Omental fat pad (tissue), 3 donors: ENCODE measurements at regions not wholly inside any gene's neighbourhood (a gene's known extent, or its start where the extent isn't known, plus 50 kb on each side); places are given as distances from the start of the nearest gene placed in this dataset.

Experiments used
- ATAC-seq: fragments of 150-250 bp; one replicate; pipeline ENCODE4 v1.9.1; 2016; ENCODE audit warnings: mild to moderate bottlenecking, moderate library complexity; ENCODE audit not compliant: low FRiP score
- DNase-seq: peaks from one replicate; pipeline ENCODE4 v3.0.0-alpha.2; 2019; ENCODE audit warnings: low spot score
- CTCF ChIP-seq, 3 donors: fragments of 450-650 bp; IDR thresholded peaks; one replicate each; pipeline ENCODE4 v1.5.1; 2016 to 2017; ENCODE audit warnings: antibody characterized with exemption in 3 of 3, mild to moderate bottlenecking in 3 of 3, moderate library complexity in 2 of 3

- TF ChIP-seq CTCF (IDR thresholded peaks at IDR 0.05): no peak
- ATAC-seq: no peak
These were observed 197.7 kb downstream of the USP12 start for GRCh38 chr13:26973946-26974345.

GRCh38 chr13:26973295-26973694 lies 198.3 kb downstream of the USP12 start:
- TF ChIP-seq CTCF (IDR thresholded peaks at IDR 0.05): no peak
- DNase-seq (no peak), ATAC-seq (no peak)

More at GRCh38 chr13:26973946-26974345, 197.7 kb downstream of the USP12 start:
- DNase-seq: no peak

GRCh38 chr13:26971990-26972887 lies 199.4 kb downstream of the USP12 start:
- no peak for ATAC-seq
- DNase-seq: no peak
- TF ChIP-seq CTCF (IDR thresholded peaks at IDR 0.05): no peak

GRCh38 chr13:26968431-26969341 lies 202.9 kb downstream of the USP12 start:
- no peak for DNase-seq
- no peak for TF ChIP-seq CTCF (IDR thresholded peaks at IDR 0.05)
- ATAC-seq: no peak

GRCh38 chr13:26967119-26968038 lies 204.2 kb downstream of the USP12 start:
- TF ChIP-seq CTCF (IDR thresholded peaks at IDR 0.05): no peak
- DNase-seq (no peak), ATAC-seq (no peak)

- no peak for ATAC-seq
- no peak for TF ChIP-seq CTCF (IDR thresholded peaks at IDR 0.05)
- no peak for DNase-seq
These were observed 204.9 kb downstream of the USP12 start for GRCh38 chr13:26966701-26967080.
